ENCODE measurements at regions not wholly inside any gene's neighbourhood (a gene's known extent, or its start where the extent isn't known, plus 50 kb on each side); places are given as distances from the start of the nearest gene placed in this dataset.

DNA sequence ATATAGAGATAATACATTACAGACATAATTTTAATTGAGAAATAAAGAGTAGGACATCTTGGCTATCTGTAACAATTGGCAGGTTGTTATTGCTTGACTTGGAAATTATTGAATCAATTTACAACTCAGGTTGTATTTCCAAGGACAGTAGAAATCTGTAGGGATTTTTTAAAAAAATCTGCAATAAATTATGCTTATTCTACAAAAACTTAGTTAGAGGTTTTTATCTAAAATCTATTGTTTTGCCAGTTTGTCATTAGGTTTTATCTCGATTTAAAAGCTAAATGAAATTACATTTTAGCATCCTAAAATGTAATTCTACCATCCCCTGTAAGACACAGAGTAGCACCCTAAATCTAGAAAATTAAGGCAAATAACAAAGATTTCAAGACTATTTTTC is 408.8 kb downstream of the COL11A1 start:
- in situ Hi-C loops (cut with MboI): no loop called here
- no peak for FAIRE-seq
- no peak for ATAC-seq
- no peak for TF ChIP-seq ZZZ3 (IDR thresholded peaks at IDR 0.05; ENCODE audit: control insufficient read depth, insufficient read length, low read depth)
- TF ChIP-seq SUZ12 (IDR thresholded peaks at IDR 0.05; ENCODE audit: unreplicated experiment): no peak
- TF ChIP-seq PRDM15 (CRISPR knock-in tag; IDR thresholded peaks at IDR 0.05): no peak
- TF ChIP-seq CBFB (IDR thresholded peaks at IDR 0.05; ENCODE audit: low read depth): no peak
- no peak for TF ChIP-seq POU2F2 (IDR thresholded peaks at IDR 0.05; ENCODE audit: borderline replicate concordance, low read depth, low read length)
- TF ChIP-seq ESRRA (IDR thresholded peaks at IDR 0.05; ENCODE audit: low read length): no peak
- no peak for TF ChIP-seq MTA3 (IDR thresholded peaks at IDR 0.05; ENCODE audit: borderline replicate concordance, low read length)
- TF ChIP-seq BCLAF1 (IDR thresholded peaks at IDR 0.05): no peak
- TF ChIP-seq RELA (IDR thresholded peaks at IDR 0.05; ENCODE audit: borderline replicate concordance, partially characterized antibody): no peak
- TF ChIP-seq MYB (IDR thresholded peaks at IDR 0.05; ENCODE audit: borderline replicate concordance, low read depth, low read length): no peak
- TF ChIP-seq CUX1 (IDR thresholded peaks at IDR 0.05; ENCODE audit: insufficient replicate concordance, low read depth, low read length): no peak
- TF ChIP-seq ZNF207 (IDR thresholded peaks at IDR 0.05; ENCODE audit: borderline replicate concordance): no peak
- TF ChIP-seq, protein P1, sequence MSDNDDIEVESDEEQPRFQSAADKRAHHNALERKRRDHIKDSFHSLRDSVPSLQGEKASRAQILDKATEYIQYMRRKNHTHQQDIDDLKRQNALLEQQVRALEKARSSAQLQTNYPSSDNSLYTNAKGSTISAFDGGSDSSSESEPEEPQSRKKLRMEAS (IDR thresholded peaks at IDR 0.05; ENCODE audit: low read depth, low read length): no peak

More for the DNA sequence above, 408.8 kb downstream of the COL11A1 start:
- Histone ChIP-seq H4K20me1 (ENCODE audit: control insufficient read depth, insufficient read depth) (no peaks in the 10 kb centered on the region), H3K79me2 (ENCODE audit: control insufficient read depth, insufficient read depth, low read length) (no peaks in the 10 kb centered on the region), H3K27ac (ENCODE audit: control insufficient read depth, insufficient read depth) (no peak overlapping the region), H3K4me2 (ENCODE audit: control insufficient read depth, insufficient read depth) (no peak overlapping the region), H3K36me3 (ENCODE audit: control insufficient read depth in 2 of 2, insufficient read depth in 2 of 2, low read length in 1 of 2) (no peaks in the 10 kb centered on the region), H3K9ac (ENCODE audit: control insufficient read depth, insufficient read depth, low read length) (no peak overlapping the region), H3K9me3 (replicated peaks; ENCODE audit: control insufficient read depth, insufficient read depth, low read length) (no peaks in the 10 kb centered on the region), H2AFZ (ENCODE audit: control insufficient read depth, low read depth, low read length) (no peak overlapping the region), H3K4me3 (no peak overlapping the region), H3K27me3 (replicated peaks in 1 of 2; ENCODE audit: control insufficient read depth in 2 of 2, insufficient read depth in 2 of 2, low read length in 1 of 2) (no peaks in the 10 kb centered on the region), H3K4me1 (ENCODE audit: control insufficient read depth, insufficient read depth, low read length) (no peaks in the 10 kb centered on the region)
- no peak for DNase-seq (ENCODE audit: low read depth, low spot score)
- no TSS peak for BruUV-seq (replicated peaks)
- POLR2A ChIA-PET: no interaction called here
- CTCF ChIA-PET: no interaction called here
- intact Hi-C loops (cut with micrococcal nuclease; ENCODE audit: unreplicated experiment): no loop called here
- SMC1A ChIA-PET (ENCODE audit: uncharacterized antibody, unreplicated experiment): no interaction called here
- WGBS (ENCODE audit: insufficient coverage, insufficient replicate concordance, low lambda C conversion rate, missing lambda C conversion rate): 0% methylated on average over 1 of the region's 1 CpG
- RAD21 ChIA-PET (ENCODE audit: unreplicated experiment): no interaction called here
